AG04449 (cell line): ENCODE measurements at regions not wholly inside any gene's neighbourhood (a gene's known extent, or its start where the extent isn't known, plus 50 kb on each side); places are given as distances from the start of the nearest gene placed in this dataset.

Source experiments
- CTCF ChIA-PET: fragments of 350-600 bp; formaldehyde crosslinking; extraction: SDS; loops from one replicate; lab custom pipeline; 2021; ENCODE audit warnings: antibody characterized with exemption; lab: Yijun Ruan, JAX
- POLR2A ChIA-PET: fragments of 400-600, 350-600 bp; formaldehyde crosslinking; extraction: SDS; loops from one replicate; lab custom pipeline; 2020; ENCODE audit warnings: antibody characterized with exemption, inconsistent platforms; lab: Yijun Ruan, JAX
- DNase-seq: peaks from one replicate; pipeline ENCODE4 v3.0.0-alpha.2; 2010; ENCODE audit warnings: low read depth, low spot score
- H3K4me3 ChIP-seq: 2 replicates; pipeline ENCODE4 v1.5.1; 2011; ENCODE audit warnings: low read depth, mild to moderate bottlenecking, control low read depth, low read length
- CTCF ChIP-seq: IDR thresholded peaks from one replicate; pipeline ENCODE4 v1.5.1; 2011; ENCODE audit warnings: mild to moderate bottlenecking, moderate library complexity, low read length, control low read depth, inconsistent platforms; ENCODE audit not compliant: insufficient read depth; ENCODE audit errors: missing control alignments

- DNase-seq, result no peak
- no peak overlapping the region for H3K4me3 ChIP-seq
- ChIA-PET CTCF (no interaction called here), POLR2A (no interaction called here)
- TF ChIP-seq CTCF, result no peak
These were observed 207.0 kb upstream of the TBL1X start for GRCh38 chrX:9257718-9258420.

GRCh38 chrX:9258421-9259104, 206.3 kb upstream of the TBL1X start:
- H3K4me3 ChIP-seq, result no peak overlapping the region
- no peak for TF ChIP-seq CTCF
- POLR2A ChIA-PET, result no interaction called here
- CTCF ChIA-PET, result no interaction called here
- DNase-seq, result no peak

- TF ChIP-seq CTCF, result no peak
- DNase-seq, result no peak
- ChIA-PET POLR2A (no interaction called here), CTCF (no interaction called here)
- H3K4me3 ChIP-seq, result no peak overlapping the region
These were observed 204.3 kb upstream of the TBL1X start for GRCh38 chrX:9260603-9261002.

- no peak for DNase-seq
- no peak overlapping the region for H3K4me3 ChIP-seq
- CTCF ChIA-PET, result no interaction called here
- POLR2A ChIA-PET, result no interaction called here
- no peak for TF ChIP-seq CTCF
These were observed 197.4 kb upstream of the TBL1X start for GRCh38 chrX:9267415-9267814.

- ChIA-PET POLR2A (no interaction called here), CTCF (interaction anchor here (0.6 kb wide), 1 partner anchor 68 kb away, joined by 3 read pairs; no protein-coding TSS in a partner anchor)
- no peak overlapping the region for H3K4me3 ChIP-seq
- no peak for TF ChIP-seq CTCF
- DNase-seq, result no peak
These were observed 195.7 kb upstream of the TBL1X start for GRCh38 chrX:9269134-9269533.

- TF ChIP-seq CTCF, result no peak
- no peak for DNase-seq
- POLR2A ChIA-PET, result no interaction called here
- H3K4me3 ChIP-seq, result no peak overlapping the region
- CTCF ChIA-PET, result no interaction called here
These were observed 192.9 kb upstream of the TBL1X start for GRCh38 chrX:9271789-9272525.
